C4-2B (cell line): ENCODE measurements at regions not wholly inside any gene's neighbourhood (a gene's known extent, or its start where the extent isn't known, plus 50 kb on each side); places are given as distances from the start of the nearest gene placed in this dataset.

Experiments
- ZFX ChIP-seq: fragments of 450-650 bp; IDR thresholded peaks from 2 replicates; pipeline ENCODE4 v1.6.1; 2017
- TF ChIP-seq, protein P1 (sequence below): fragments of 450-650 bp; conservative IDR thresholded peaks from 2 replicates; pipeline ENCODE4 v1.5.1; 2017; ENCODE audit warnings: mild to moderate bottlenecking

- TF ChIP-seq, protein P1, sequence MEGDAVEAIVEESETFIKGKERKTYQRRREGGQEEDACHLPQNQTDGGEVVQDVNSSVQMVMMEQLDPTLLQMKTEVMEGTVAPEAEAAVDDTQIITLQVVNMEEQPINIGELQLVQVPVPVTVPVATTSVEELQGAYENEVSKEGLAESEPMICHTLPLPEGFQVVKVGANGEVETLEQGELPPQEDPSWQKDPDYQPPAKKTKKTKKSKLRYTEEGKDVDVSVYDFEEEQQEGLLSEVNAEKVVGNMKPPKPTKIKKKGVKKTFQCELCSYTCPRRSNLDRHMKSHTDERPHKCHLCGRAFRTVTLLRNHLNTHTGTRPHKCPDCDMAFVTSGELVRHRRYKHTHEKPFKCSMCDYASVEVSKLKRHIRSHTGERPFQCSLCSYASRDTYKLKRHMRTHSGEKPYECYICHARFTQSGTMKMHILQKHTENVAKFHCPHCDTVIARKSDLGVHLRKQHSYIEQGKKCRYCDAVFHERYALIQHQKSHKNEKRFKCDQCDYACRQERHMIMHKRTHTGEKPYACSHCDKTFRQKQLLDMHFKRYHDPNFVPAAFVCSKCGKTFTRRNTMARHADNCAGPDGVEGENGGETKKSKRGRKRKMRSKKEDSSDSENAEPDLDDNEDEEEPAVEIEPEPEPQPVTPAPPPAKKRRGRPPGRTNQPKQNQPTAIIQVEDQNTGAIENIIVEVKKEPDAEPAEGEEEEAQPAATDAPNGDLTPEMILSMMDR: no peak
- TF ChIP-seq ZFX: no peak
These were observed 437.3 kb downstream of the BRINP1 start for GRCh38 chr9:118931941-118932340.
